HAP-1 (cell line): ENCODE measurements at regions not wholly inside any gene's neighbourhood (a gene's known extent, or its start where the extent isn't known, plus 50 kb on each side); places are given as distances from the start of the nearest gene placed in this dataset.
"Not testable (repeated sequence)": the region's sequence is repeated elsewhere in the genome, so short reads cannot be mapped to it uniquely, and the experiment has no call there.

Source experiments
- DNase-seq, 2 experiments: peaks; one replicate each; pipeline ENCODE4 v3.0.0-alpha.2; 2016 to 2020; ENCODE audit warnings: low spot score in 2 of 2
- H3K27me3 ChIP-seq: fragments of 250-450 bp; sonication (Bioruptor Pico); 2 replicates; pipeline ENCODE4 v1.5.1; 2020; ENCODE audit warnings: low read depth, mild to moderate bottlenecking, moderate library complexity
- H3K36me3 ChIP-seq: fragments of 250-450 bp; sonication (Bioruptor Pico); replicated peaks from 2 replicates; pipeline ENCODE4 v1.5.1; 2020; ENCODE audit warnings: mild to moderate bottlenecking
- H3K4me1 ChIP-seq: fragments of 250-450 bp; sonication (Bioruptor Pico); 2 replicates; pipeline ENCODE4 v1.5.1; 2020; ENCODE audit warnings: mild to moderate bottlenecking
- H3K4me3 ChIP-seq: fragments of 250-450 bp; sonication (Bioruptor Pico); 2 replicates; pipeline ENCODE4 v1.5.1; 2020; ENCODE audit warnings: mild to moderate bottlenecking, moderate library complexity
- H3K9me3 ChIP-seq: fragments of 250-450 bp; sonication (Bioruptor Pico); 2 replicates; pipeline ENCODE4 v1.5.1; 2020; ENCODE audit warnings: mild to moderate bottlenecking, moderate library complexity
- in situ Hi-C: fragments of 300-500 bp; cut with MboI; formaldehyde crosslinking; loops from 3 replicates; pipeline ENCODE4 v1.14.3; 2020; ENCODE audit warnings: low sequenced_read_pairs, inconsistent platforms, mixed read lengths

GRCh38 chr3:27779176-27779575, 57.1 kb upstream of the EOMES start:
- H3K4me1 ChIP-seq = no peaks in the 10 kb centered on the region
- no peak overlapping the region for H3K4me3 ChIP-seq
- no peaks in the 10 kb centered on the region for H3K36me3 ChIP-seq
- in situ Hi-C loops = no loop called here
- H3K27me3 ChIP-seq = peaks cover 3% of the 10 kb centered on the region; the same call in 1 of the 2 replicates
- H3K9me3 ChIP-seq = no peaks in the 10 kb centered on the region
- no peak for DNase-seq

GRCh38 chr3:27789420-27789819, 67.3 kb upstream of the EOMES start:
- Histone ChIP-seq H3K27me3 (no peaks in the 10 kb centered on the region; the same call in 1 of the 2 replicates), H3K9me3 (no peaks in the 10 kb centered on the region), H3K4me1 (no peaks in the 10 kb centered on the region), H3K4me3 (no peak overlapping the region), H3K36me3 (no peaks in the 10 kb centered on the region)
- in situ Hi-C loops = no loop called here
- no peak for DNase-seq

- no peak for DNase-seq
- no peaks in the 10 kb centered on the region for H3K9me3 ChIP-seq
- no peaks in the 10 kb centered on the region for H3K4me1 ChIP-seq
- H3K36me3 ChIP-seq = no peaks in the 10 kb centered on the region
- in situ Hi-C loops = no loop called here
- no peaks in the 10 kb centered on the region; the same call in 1 of the 2 replicates for H3K27me3 ChIP-seq
- no peak overlapping the region for H3K4me3 ChIP-seq
Observed at GRCh38 chr3:27791956-27792355, 69.8 kb upstream of the EOMES start.

GRCh38 chr3:27792869-27793268, 70.7 kb upstream of the EOMES start:
- Histone ChIP-seq H3K27me3 (no peaks in the 10 kb centered on the region; the same call in 1 of the 2 replicates), H3K36me3 (no peaks in the 10 kb centered on the region), H3K9me3 (no peaks in the 10 kb centered on the region), H3K4me1 (no peaks in the 10 kb centered on the region), H3K4me3 (no peak overlapping the region)
- in situ Hi-C loops = no loop called here
- no peak for DNase-seq

- Histone ChIP-seq H3K4me3 (no peak overlapping the region), H3K27me3 (peaks cover 5% of the 10 kb centered on the region; the same call in 1 of the 2 replicates), H3K9me3 (no peaks in the 10 kb centered on the region), H3K36me3 (no peaks in the 10 kb centered on the region), H3K4me1 (no peaks in the 10 kb centered on the region)
- no peak for DNase-seq
- in situ Hi-C loops = no loop called here
Observed at GRCh38 chr3:27794211-27794610, 72.1 kb upstream of the EOMES start.

- Histone ChIP-seq H3K4me3 (no peak overlapping the region), H3K9me3 (no peaks in the 10 kb centered on the region), H3K36me3 (no peaks in the 10 kb centered on the region), H3K4me1 (no peaks in the 10 kb centered on the region), H3K27me3 (peaks cover 5% of the 10 kb centered on the region; the same call in 1 of the 2 replicates)
- no peak for DNase-seq
- in situ Hi-C loops = no loop called here
Observed at GRCh38 chr3:27796365-27796875, 74.3 kb upstream of the EOMES start.

GRCh38 chr3:27797773-27798172, 75.7 kb upstream of the EOMES start:
- in situ Hi-C loops = no loop called here
- Histone ChIP-seq H3K27me3 (peaks cover 5% of the 10 kb centered on the region; the same call in 1 of the 2 replicates), H3K36me3 (no peaks in the 10 kb centered on the region), H3K9me3 (no peaks in the 10 kb centered on the region), H3K4me1 (no peaks in the 10 kb centered on the region), H3K4me3 (no peak overlapping the region)
- DNase-seq = no peak

GRCh38 chr3:27800261-27800660, 78.1 kb upstream of the EOMES start:
- in situ Hi-C loops = no loop called here
- Histone ChIP-seq H3K4me1 (no peaks in the 10 kb centered on the region), H3K4me3 (no peak overlapping the region), H3K27me3 (peaks cover 5% of the 10 kb centered on the region; the same call in 1 of the 2 replicates), H3K9me3 (no peaks in the 10 kb centered on the region), H3K36me3 (no peaks in the 10 kb centered on the region)
- no peak for DNase-seq

- H3K27me3 ChIP-seq = peaks cover 5% of the 10 kb centered on the region; the same call in 1 of the 2 replicates
- in situ Hi-C loops = no loop called here
- no peaks in the 10 kb centered on the region for H3K9me3 ChIP-seq
- no peak for DNase-seq
- H3K4me3 ChIP-seq = no peak overlapping the region
- no peaks in the 10 kb centered on the region for H3K36me3 ChIP-seq
- H3K4me1 ChIP-seq = no peaks in the 10 kb centered on the region
Observed at GRCh38 chr3:27802425-27802824, 80.3 kb upstream of the EOMES start.

- no peak for DNase-seq
- no peaks in the 10 kb centered on the region for H3K4me1 ChIP-seq
- H3K4me3 ChIP-seq = no peak overlapping the region
- H3K9me3 ChIP-seq = no peaks in the 10 kb centered on the region
- in situ Hi-C loops = no loop called here
- H3K27me3 ChIP-seq = peaks cover 5% of the 10 kb centered on the region; the same call in 1 of the 2 replicates
- H3K36me3 ChIP-seq = no peaks in the 10 kb centered on the region
Observed at GRCh38 chr3:27802849-27803248, 80.7 kb upstream of the EOMES start.

- in situ Hi-C loops = no loop called here
- H3K36me3 ChIP-seq = no peaks in the 10 kb centered on the region
- H3K27me3 ChIP-seq = no peaks in the 10 kb centered on the region; the same call in 1 of the 2 replicates
- no peaks in the 10 kb centered on the region for H3K9me3 ChIP-seq
- no peak for DNase-seq
- H3K4me1 ChIP-seq = no peaks in the 10 kb centered on the region
- H3K4me3 ChIP-seq = no peak overlapping the region
Observed at GRCh38 chr3:27805282-27805681, 83.2 kb upstream of the EOMES start.

GRCh38 chr3:27813255-27813654, 91.1 kb upstream of the EOMES start:
- H3K9me3 ChIP-seq = no peaks in the 10 kb centered on the region
- no peaks in the 10 kb centered on the region for H3K4me1 ChIP-seq
- in situ Hi-C loops = no loop called here
- H3K27me3 ChIP-seq = no peaks in the 10 kb centered on the region
- DNase-seq = no peak
- no peak overlapping the region for H3K4me3 ChIP-seq
- H3K36me3 ChIP-seq = no peaks in the 10 kb centered on the region

GRCh38 chr3:27821609-27822008, 99.5 kb upstream of the EOMES start:
- H3K4me1 ChIP-seq, H3K36me3 ChIP-seq, H3K9me3 ChIP-seq, in situ Hi-C loops, H3K4me3 ChIP-seq, DNase-seq, H3K27me3 ChIP-seq: not testable (repeated sequence)

GRCh38 chr3:27824312-27825200, 102.4 kb upstream of the EOMES start:
- H3K36me3 ChIP-seq = no peaks in the 10 kb centered on the region
- in situ Hi-C loops = no loop called here
- H3K9me3 ChIP-seq = no peaks in the 10 kb centered on the region
- no peak for DNase-seq
- H3K27me3 ChIP-seq = no peaks in the 10 kb centered on the region
- no peak overlapping the region for H3K4me3 ChIP-seq
- no peaks in the 10 kb centered on the region for H3K4me1 ChIP-seq
